ENCODE measurements at regions not wholly inside any gene's neighbourhood (a gene's known extent, or its start where the extent isn't known, plus 50 kb on each side); places are given as distances from the start of the nearest gene placed in this dataset.

GRCh38 chr1:30314591-30314990 is 408.8 kb downstream of the MATN1 start:
- TF ChIP-seq CTCF (IDR thresholded peaks at IDR 0.05; ENCODE audit: poor library complexity, severe bottlenecking): no peak
- TF ChIP-seq POLR2AphosphoS5 (IDR thresholded peaks at IDR 0.05): no peak
- no peak for TF ChIP-seq EZH2 (IDR thresholded peaks at IDR 0.05; ENCODE audit: borderline replicate concordance, insufficient read depth, low read length, poor library complexity, severe bottlenecking)
- TF ChIP-seq MXI1 (conservative IDR thresholded peaks at IDR 0.05; ENCODE audit: poor library complexity, severe bottlenecking): no peak
- TF ChIP-seq TAF1 (IDR thresholded peaks at IDR 0.05; ENCODE audit: low read depth): no peak

Measured in neural cell (in vitro differentiated cells).